ENCODE measurements at regions not wholly inside any gene's neighbourhood (a gene's known extent, or its start where the extent isn't known, plus 50 kb on each side); places are given as distances from the start of the nearest gene placed in this dataset.

DNA sequence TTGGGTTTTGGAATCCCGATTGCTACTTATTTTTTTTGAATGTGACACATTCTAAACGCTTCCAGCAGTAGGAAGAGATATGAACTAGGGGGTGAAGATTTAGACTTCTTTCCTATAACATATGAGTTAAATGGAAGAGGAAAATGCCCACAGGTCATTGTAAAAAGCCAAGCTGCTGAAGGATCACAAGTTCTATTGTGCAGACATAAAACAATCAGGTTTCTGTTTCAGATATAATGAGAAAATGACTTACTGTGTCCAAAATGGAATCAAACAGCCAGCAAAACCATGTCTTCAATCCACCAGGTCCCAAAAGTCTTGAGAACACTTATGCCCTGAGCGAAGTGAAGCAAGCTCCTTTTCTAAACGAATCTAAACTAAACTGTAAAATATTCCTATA, 157.0 kb upstream of the SOX9 start:
- Histone ChIP-seq H3K27ac (ENCODE audit: low read depth) (no peak overlapping the region), H3K4me3 (ENCODE audit: low read depth, low read length) (no peak overlapping the region), H3K4me1 (ENCODE audit: insufficient read depth) (no peaks in the 10 kb centered on the region), H3K36me3 (ENCODE audit: insufficient read depth) (no peaks in the 10 kb centered on the region)
- no peak for DNase-seq (ENCODE audit: extremely low spot score)
- 88% methylated on average over 4 of the region's 4 CpGs for WGBS

DNA sequence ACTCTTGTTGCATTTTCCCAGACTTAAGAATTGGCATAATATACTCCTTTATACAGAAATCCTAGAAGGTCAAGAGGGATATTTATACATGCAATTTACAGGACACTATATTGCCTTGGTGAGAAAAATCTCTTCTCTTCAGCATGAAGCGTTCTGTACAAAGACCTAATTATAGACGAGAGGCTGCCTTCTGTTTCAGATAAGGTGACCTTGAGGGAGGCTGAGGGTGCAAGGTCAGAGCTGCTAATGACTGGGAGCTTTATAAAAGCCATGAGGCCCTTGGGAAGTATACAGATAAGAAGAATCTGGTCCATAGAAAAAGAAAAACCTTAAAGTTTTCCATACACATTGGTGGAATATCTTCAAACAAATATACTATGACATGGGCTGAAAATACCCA, 156.3 kb upstream of the SOX9 start:
- H3K27ac ChIP-seq (ENCODE audit: low read depth), result no peak overlapping the region
- H3K36me3 ChIP-seq (ENCODE audit: insufficient read depth), result no peaks in the 10 kb centered on the region
- DNase-seq (ENCODE audit: extremely low spot score), result no peak
- WGBS, result 50% methylated on average over 2 of the region's 2 CpGs
- H3K4me3 ChIP-seq (ENCODE audit: low read depth, low read length), result no peak overlapping the region
- no peaks in the 10 kb centered on the region for H3K4me1 ChIP-seq (ENCODE audit: insufficient read depth)

DNA sequence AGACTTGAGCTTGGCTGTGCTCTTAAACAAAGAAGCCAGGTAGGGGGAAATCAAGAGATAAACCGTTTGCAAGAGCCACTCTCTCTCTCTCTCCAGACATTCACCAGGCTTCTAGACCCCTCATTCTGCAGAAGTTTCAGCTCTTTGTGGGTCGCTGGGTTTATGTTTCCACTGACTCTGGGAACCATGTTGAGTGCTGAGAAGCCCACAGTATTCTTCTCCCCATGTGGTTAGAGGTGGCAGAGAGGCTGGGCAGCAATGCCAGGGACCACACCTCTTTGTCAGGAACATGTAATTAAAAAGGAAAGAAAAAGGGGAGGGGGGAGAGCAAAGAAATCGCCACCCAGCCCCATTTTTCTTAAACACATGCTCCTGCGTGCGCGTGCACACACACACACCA, 154.8 kb upstream of the SOX9 start:
- Histone ChIP-seq H3K36me3 (ENCODE audit: insufficient read depth) (no peaks in the 10 kb centered on the region), H3K4me1 (ENCODE audit: insufficient read depth) (no peaks in the 10 kb centered on the region), H3K4me3 (ENCODE audit: low read depth, low read length) (no peak overlapping the region), H3K27ac (ENCODE audit: low read depth) (no peak overlapping the region)
- DNase-seq (ENCODE audit: extremely low spot score), result no peak
- 66% methylated on average over 6 of the region's 6 CpGs for WGBS

DNA sequence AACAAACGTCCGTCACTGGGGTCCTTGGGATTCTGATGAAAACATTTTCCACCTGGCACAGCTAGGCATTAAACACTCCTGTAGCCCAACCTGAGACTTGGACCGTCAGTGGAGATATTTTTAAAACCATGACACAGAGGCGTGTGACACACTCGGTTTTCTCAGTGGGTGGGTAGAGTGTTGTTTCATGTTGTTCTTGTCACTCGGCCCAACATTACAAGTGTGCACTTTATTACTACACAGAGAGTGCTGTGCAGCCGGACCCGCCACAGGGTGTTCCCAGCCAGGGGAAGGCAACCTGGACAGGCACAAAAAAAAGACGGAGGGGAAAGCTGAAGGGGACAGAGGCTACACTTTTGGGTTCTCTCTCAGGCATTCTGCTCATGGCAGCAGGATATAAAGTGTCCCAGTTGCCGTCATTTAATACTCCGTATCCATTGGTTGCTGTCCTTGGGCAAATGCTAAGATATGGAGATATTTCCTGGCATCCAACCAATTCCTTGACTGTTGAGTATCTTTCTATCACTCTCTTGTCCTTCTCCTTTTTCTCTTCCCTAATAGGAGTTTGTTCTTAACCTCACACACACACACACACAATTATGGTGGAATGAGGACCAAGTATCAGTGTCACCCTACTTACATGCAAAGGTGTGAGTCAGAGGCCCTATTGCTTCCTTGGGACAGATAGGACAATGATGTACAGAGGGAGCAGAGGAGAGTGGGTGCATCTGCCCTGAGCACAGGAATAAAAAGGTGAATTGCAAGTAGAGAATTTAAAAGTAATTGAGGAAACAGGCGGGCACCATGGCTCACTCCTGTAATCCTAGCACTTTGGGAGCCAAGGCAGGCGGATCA, 154.1 kb upstream of the SOX9 start:
- no peaks in the 10 kb centered on the region for H3K4me1 ChIP-seq (ENCODE audit: insufficient read depth)
- DNase-seq (ENCODE audit: extremely low spot score), result no peak
- WGBS, result 74% methylated on average over 13 of the region's 13 CpGs
- no peaks in the 10 kb centered on the region for H3K36me3 ChIP-seq (ENCODE audit: insufficient read depth)
- no peak overlapping the region for H3K4me3 ChIP-seq (ENCODE audit: low read depth, low read length)
- no peak overlapping the region for H3K27ac ChIP-seq (ENCODE audit: low read depth)

DNA sequence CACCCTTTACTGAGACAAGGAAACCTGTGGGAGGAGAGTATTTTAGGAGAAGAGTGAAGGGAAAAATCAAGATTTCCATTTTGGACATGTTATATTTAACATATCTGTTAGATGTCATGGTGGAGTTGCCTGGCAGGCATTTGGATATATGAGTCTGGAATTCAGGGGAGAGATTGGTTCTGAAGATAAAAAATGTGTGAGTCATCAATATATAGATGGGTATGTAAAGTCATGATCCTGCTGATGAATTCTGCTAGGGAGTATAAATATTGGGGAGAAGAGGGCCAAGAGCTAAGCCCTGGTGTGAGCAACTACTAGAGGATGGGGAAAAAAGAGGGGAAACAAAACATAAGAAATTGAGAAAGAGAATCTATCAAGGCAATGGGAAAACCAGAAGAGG, 151.3 kb upstream of the SOX9 start:
- H3K4me1 ChIP-seq (ENCODE audit: insufficient read depth), result no peaks in the 10 kb centered on the region
- H3K27ac ChIP-seq (ENCODE audit: low read depth), result no peak overlapping the region
- no peaks in the 10 kb centered on the region for H3K36me3 ChIP-seq (ENCODE audit: insufficient read depth)
- no peak overlapping the region for H3K4me3 ChIP-seq (ENCODE audit: low read depth, low read length)
- DNase-seq (ENCODE audit: extremely low spot score), result no peak

DNA sequence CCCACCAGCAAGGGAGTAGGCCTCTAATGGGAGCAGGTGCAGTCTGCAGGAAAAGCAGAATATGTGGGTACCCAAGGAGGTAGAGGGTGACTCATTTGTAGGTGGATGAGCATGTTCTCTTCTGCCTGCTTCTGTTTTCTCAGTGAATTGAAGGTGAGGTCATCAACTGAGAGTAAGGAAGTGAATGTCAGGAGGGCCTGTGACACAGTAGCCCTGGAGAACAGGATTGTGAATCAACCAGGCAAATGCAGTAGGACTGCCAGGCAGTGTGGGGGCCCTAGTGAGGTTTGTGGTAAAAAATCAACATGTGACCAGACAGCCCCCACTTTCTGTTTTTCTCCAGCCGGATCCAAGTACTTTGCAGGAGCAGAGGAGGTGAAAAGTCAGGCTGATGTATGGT, 150.5 kb upstream of the SOX9 start:
- Histone ChIP-seq H3K4me1 (ENCODE audit: insufficient read depth) (no peaks in the 10 kb centered on the region), H3K36me3 (ENCODE audit: insufficient read depth) (no peaks in the 10 kb centered on the region), H3K27ac (ENCODE audit: low read depth) (no peak overlapping the region), H3K4me3 (ENCODE audit: low read depth, low read length) (no peak overlapping the region)
- 81% methylated on average over 1 of the region's 1 CpG for WGBS
- DNase-seq (ENCODE audit: extremely low spot score), result no peak

DNA sequence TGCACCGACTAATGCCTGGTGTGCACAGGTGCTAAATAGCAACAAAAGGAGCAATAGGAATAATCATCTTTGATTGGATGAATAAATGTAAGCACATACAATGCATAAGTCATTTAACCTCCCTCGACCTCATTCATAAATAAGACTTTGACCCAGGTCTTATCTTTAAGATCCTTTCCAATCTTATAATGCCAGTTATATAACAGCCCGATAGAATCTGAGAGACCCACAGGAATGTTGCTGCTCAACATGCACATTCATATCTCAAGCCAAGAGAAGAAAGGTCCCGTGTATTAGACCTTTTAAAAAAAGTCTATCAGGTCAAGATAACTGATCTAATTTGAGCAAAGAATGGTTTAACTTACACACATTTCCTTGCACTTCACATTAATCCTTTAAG, 146.8 kb upstream of the SOX9 start:
- Histone ChIP-seq H3K4me1 (ENCODE audit: insufficient read depth) (no peaks in the 10 kb centered on the region), H3K36me3 (ENCODE audit: insufficient read depth) (no peaks in the 10 kb centered on the region), H3K27ac (ENCODE audit: low read depth) (no peak overlapping the region), H3K4me3 (ENCODE audit: low read depth, low read length) (no peak overlapping the region)
- WGBS, result 76% methylated on average over 4 of the region's 4 CpGs
- DNase-seq (ENCODE audit: extremely low spot score), result no peak

DNA sequence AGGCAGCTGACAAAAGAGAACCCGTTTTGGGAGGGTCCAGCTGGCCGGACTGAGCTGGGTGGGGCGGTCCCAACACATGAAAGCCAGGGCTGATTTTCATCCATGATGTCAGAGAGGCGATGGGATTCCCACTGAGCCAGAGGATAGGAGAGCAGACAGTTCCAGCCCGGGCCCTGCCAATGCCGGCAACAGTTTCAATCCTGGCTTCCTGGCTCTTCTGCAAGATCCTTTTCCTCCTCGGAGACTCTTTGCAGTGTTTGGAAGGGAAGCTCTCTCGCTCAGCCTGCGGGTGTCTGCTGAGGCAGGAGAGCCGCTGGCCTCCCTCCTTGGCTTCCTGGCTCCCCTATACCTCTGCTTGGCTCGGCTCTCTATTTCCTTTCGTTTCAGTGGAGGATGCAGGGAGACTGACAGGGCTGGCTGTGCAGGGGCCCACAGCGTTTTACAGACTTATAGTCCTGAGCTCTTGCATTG, 145.5 kb upstream of the SOX9 start:
- WGBS, result 4% methylated on average over 13 of the region's 13 CpGs
- DNase-seq (ENCODE audit: extremely low spot score), result peak; percentile 61

DNA sequence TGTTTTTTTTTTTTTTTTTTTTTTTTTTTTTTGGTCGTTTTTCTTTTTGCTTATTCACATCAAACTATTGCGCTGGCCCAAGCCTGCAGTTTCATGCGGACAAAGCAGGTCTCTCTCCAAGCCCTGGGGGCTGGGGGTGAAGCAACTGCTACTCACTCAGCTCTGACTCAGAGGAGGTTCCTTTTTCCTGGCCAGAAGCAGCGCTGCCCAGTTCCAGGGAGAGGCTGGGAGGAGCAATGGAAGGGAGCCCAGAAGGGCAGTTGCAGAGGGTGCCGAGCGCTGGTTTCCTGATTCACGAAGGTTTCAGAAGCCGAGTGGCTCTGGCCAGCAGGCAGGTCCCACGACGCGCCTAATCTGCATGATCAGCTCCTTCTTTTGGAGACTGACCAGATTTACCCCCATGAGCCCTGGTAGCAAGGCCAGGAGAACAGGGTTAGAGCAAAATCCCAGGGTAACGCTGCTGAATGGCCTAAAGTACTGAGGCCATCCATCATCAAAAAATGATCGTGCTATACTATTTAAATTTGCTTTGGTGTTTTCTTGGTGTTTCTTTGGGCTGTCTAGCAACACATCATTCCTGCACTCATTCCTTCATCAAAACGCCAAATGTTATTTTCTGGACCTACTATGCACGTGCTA, 144.7 kb upstream of the SOX9 start:
- no peaks in the 10 kb centered on the region for H3K36me3 ChIP-seq (ENCODE audit: insufficient read depth)
- WGBS, result 26% methylated on average over 15 of the region's 15 CpGs
- H3K4me3 ChIP-seq (ENCODE audit: low read depth, low read length), result no peak overlapping the region
- H3K4me1 ChIP-seq (ENCODE audit: insufficient read depth), result no peaks in the 10 kb centered on the region
- no peak for DNase-seq (ENCODE audit: extremely low spot score)
- H3K27ac ChIP-seq (ENCODE audit: low read depth), result no peak overlapping the region

More for the DNA sequence above, 145.5 kb upstream of the SOX9 start:
- peak overlapping the region; percentile 38 for H3K4me3 ChIP-seq (ENCODE audit: low read depth, low read length)
- peak overlapping the region; percentile 30 for H3K27ac ChIP-seq (ENCODE audit: low read depth)
- H3K4me1 ChIP-seq (ENCODE audit: insufficient read depth), result no peaks in the 10 kb centered on the region
- H3K36me3 ChIP-seq (ENCODE audit: insufficient read depth), result no peaks in the 10 kb centered on the region

DNA sequence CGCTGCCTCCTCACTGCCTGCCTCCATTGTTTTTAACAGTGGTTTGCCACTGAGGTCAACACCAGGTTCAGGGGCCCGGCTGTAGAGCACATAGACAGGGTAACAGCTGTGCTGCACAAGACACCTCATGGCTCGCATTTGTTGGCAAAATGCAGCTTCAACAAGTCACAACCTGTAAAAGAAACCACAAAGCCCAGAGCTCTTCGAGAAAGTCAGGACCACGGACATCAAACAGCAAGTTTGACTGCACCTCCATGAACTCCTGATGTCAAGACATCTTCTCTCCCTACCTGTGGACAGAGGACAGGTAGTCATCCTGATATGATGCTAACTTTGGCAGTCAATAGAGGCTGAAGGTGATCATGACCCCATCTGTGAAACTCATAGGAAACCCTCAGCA, 142.4 kb upstream of the SOX9 start:
- H3K4me3 ChIP-seq (ENCODE audit: low read depth, low read length), result no peak overlapping the region
- H3K4me1 ChIP-seq (ENCODE audit: insufficient read depth), result no peaks in the 10 kb centered on the region
- H3K36me3 ChIP-seq (ENCODE audit: insufficient read depth), result no peaks in the 10 kb centered on the region
- no peak for DNase-seq (ENCODE audit: extremely low spot score)
- H3K27ac ChIP-seq (ENCODE audit: low read depth), result no peak overlapping the region
- 60% methylated on average over 5 of the region's 5 CpGs for WGBS

DNA sequence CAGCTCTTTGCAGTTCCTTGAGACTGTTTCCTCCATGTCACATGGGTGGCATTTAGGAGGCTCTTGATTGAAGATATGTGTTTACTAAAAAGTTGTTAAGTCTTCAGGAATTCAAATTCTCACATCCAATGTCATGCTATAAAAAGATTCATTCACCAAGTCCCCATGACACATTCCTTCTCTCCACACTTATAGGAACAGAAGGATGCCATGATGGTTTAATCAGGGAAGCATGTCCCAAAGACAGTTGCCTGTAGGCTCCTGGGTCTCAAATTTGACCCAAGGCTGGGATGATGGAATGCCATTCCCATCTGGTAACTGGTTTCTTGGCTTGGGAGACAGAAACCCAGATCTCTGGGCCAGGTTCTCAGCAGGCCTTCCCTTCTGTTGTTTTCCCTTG, 140.6 kb upstream of the SOX9 start:
- H3K27ac ChIP-seq (ENCODE audit: low read depth), result no peak overlapping the region
- no peak overlapping the region for H3K4me3 ChIP-seq (ENCODE audit: low read depth, low read length)
- H3K36me3 ChIP-seq (ENCODE audit: insufficient read depth), result no peaks in the 10 kb centered on the region
- no peak for DNase-seq (ENCODE audit: extremely low spot score)
- no peaks in the 10 kb centered on the region for H3K4me1 ChIP-seq (ENCODE audit: insufficient read depth)

DNA sequence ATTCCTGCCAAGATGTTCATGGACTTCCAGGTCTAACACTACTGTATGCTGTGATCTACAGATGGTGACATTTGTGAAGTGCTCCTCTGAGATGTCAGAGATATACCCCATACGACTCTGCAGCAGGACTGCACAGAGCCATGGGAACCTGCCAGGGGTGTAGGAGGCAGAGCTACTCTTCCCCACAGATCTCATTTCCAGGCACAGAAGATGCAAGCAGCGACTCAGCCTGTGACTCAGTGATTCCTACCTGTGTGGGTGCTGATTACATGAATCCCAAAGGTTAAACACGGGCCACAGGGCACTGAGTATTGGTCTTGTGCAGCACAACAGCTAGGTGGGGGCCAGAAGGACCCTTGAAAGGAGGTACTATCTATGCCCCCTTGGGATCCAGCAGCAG, 137.0 kb upstream of the SOX9 start:
- no peak for DNase-seq (ENCODE audit: extremely low spot score)
- no peak overlapping the region for H3K27ac ChIP-seq (ENCODE audit: low read depth)
- no peaks in the 10 kb centered on the region for H3K36me3 ChIP-seq (ENCODE audit: insufficient read depth)
- no peak overlapping the region for H3K4me3 ChIP-seq (ENCODE audit: low read depth, low read length)
- 74% methylated on average over 3 of the region's 3 CpGs for WGBS
- H3K4me1 ChIP-seq (ENCODE audit: insufficient read depth), result no peaks in the 10 kb centered on the region

DNA sequence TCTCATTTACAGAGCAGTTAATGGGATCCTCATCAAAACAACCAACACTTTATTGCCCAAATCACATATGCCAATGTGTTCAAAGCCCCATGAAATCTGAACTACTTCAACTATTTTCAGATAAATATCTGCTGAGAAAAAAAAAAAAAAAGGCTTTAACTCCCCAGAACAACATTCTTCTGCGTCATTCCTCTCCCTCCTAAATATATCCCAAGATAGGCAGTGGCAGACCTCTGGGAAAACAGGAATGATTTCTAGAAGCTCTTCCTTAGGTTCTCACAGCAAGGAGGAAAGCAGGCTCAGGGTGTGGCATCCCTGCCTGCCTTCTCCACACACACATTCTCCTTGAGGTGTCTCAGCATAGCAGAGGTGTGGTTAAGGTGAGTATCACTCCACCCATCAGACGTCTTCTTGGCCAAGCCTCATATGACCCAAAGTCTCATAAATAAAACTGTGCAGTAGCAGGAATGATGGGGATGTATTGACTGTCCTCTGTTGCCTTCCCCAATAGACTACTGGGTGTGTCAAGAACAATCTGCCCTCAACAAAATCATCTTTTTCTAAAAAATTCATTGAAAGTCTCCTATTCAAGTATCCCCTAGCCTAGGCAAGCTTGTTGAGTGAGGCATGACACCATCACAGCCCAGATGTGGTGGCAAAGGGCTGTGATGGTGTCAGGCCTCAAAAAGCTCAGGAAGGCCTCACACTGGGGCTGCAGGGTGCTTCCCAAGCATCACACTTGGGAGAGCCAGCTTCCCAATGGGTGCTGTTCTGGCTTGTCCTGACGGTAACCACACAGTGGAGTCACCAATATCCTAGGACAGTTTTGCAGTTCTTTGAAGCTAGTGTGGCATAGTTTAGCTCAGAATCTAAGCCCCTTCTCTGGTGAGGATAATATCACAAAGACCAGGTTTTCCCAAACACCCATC, 135.4 kb upstream of the SOX9 start:
- Histone ChIP-seq H3K36me3 (ENCODE audit: insufficient read depth) (no peaks in the 10 kb centered on the region), H3K27ac (ENCODE audit: low read depth) (no peak overlapping the region), H3K4me1 (ENCODE audit: insufficient read depth) (no peaks in the 10 kb centered on the region), H3K4me3 (ENCODE audit: low read depth, low read length) (no peak overlapping the region)
- WGBS, result 64% methylated on average over 3 of the region's 3 CpGs
- DNase-seq (ENCODE audit: extremely low spot score), result no peak

Measured in urinary bladder (tissue), 3 donors.